ENCODE measurements at regions not wholly inside any gene's neighbourhood (a gene's known extent, or its start where the extent isn't known, plus 50 kb on each side); places are given as distances from the start of the nearest gene placed in this dataset.
"Not testable (repeated sequence)": the region's sequence is repeated elsewhere in the genome, so short reads cannot be mapped to it uniquely, and the experiment has no call there.

DNA sequence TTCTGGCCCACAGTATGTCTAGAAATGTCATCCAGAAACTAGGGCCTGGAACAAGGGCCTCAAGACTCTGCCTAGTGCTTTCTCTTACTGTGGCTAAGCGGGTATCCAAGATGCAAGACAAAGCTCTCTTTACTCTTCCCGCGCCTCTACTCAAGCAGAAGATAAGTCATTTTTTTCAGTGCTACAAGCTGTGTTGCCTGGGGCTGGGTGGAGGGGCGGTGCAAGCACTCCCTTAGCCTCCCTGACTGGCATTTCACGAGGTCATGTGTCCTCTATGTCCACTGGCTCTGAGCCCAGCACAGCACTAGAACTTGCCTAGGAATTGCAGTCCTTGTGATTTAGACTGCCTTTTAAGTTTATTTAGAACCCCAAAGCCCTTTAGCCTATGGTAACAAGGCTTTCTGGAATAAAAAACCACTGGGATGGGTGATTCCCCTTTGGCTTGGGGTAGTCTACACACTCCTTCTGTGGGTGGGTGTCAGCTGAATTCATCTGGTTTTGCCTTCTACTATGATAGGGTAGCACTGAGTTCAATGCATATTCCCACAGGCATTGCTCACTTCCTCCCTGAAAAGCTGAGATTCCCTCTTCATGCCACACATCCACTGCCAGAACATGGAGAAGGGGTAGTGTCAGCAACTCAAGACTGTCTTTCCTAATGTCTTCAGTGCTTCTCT, 371.8 kb upstream of the KCND2 start:
- FAIRE-seq, result no peak

DNA sequence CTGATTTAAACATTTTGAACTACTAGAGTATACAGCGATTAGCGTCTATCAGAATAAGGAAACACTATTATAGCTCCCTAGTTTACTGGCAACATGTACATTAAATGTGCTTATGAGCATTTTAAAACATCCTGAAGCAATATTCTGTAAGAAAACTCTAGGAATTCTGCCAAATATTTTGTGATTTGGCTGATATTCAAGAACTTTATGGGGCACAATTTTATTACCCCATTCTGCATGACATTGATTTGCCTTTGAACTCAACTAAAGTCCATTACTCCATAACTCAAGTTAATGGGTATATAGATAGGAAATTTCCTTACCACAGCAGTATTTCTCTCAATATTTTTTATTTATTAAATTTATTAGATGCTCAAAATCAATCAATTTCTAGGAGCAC, 369.9 kb upstream of the KCND2 start:
- no peak for DNase-seq (ENCODE audit: insufficient read length, low spot score)
- FAIRE-seq, result no peak

More for the DNA sequence above, 371.8 kb upstream of the KCND2 start:
- DNase-seq (ENCODE audit: insufficient read length, low spot score), result no peak

DNA sequence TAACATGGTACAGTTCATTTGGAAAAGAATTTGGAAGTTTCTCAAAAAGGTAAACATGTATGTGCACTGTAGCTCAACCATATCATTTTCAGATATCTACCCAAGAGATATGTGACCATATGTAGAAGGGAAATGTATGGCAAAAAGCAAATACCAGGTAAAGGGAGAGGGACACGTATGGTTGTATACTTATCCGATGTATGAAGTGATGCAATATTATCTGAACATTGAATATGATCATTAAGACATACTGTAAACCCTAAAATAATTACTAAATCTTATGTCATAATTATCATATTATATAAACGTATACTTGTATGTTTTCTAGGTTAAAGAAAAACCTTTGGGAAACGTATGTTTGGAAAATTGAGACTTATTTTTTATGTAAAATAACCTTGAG, 367.5 kb upstream of the KCND2 start:
- FAIRE-seq, result no peak

DNA sequence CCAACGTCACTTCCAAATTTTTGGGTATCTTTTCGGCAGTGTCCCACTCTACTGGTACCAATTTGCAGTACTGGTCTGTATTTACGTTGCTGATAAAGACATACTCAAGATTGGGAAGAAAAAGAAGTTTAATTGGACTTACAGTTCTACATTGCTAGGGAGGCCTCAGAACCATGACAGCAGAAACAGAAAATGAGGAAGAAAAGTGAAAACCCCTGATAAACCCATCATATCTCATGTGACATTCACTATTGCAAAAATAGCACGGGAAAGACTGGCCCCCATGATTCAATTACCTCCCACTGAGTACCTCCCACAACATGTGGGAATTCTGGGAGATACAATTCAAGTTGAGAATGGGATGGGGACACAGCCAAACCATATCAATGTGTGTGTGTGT, 364.0 kb upstream of the KCND2 start:
- FAIRE-seq (no peak), DNase-seq (ENCODE audit: insufficient read length, low spot score) (no peak)

More for the DNA sequence above, 367.5 kb upstream of the KCND2 start:
- DNase-seq (ENCODE audit: insufficient read length, low spot score), result no peak

DNA sequence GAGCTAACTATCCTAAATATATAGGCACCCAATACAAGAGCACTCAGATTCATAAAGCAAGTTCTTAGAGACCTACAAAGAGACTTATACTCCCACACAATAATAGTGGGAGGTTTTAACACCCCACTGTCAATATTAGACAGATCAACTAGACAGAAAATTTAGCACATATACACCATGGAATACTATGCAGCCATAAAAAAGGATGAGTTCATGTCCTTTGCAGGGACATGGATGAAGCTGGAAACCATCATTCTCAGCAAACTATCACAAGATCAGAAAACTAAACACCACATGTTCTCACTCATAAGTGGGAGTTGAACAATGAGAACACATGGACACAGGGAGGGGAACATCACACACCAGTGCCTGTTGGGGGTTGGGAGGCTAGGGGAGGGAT, 358.9 kb upstream of the KCND2 start:
- not testable (repeated sequence) for FAIRE-seq; DNase-seq (ENCODE audit: insufficient read length, low spot score)

DNA sequence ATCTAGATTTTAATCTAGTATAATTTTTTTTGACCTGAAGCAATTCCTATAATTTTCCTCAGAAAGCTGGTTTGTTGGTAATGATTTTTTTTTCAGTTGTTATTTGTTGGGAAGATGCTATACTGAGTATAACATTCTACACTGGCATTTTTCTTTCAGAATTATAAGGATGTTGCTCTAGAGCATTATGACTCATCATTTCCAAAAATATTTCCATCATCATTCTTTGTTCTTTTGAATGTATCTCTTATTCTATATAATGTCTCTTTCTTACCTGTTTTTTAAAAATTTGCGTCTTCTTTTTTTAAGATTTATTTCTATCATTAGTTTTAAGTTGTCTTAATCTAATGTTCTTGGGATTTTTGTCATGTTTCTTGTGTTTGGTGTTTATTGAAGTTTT, 356.5 kb upstream of the KCND2 start:
- no peak for FAIRE-seq
- no peak for DNase-seq (ENCODE audit: insufficient read length, low spot score)

DNA sequence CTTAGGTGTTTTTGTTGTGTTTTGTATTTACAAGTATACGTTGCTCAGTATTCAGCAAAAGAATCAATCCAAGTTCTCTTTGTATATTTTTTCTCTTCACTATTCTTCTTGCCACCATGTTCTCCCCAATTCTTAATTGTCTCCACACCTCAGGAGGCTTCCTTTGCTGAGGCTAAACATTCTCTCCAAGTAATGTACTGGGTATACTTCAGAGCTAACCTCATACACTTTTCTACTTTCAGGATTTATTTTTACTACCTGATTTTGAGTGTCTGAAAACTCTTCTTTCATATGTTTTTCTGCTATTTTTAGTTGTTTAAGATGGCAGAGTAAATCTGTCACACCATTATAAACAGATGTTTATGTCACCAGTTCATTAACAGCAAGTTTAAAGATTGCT, 354.8 kb upstream of the KCND2 start:
- DNase-seq (ENCODE audit: insufficient read length, low spot score), result no peak
- no peak for FAIRE-seq

DNA sequence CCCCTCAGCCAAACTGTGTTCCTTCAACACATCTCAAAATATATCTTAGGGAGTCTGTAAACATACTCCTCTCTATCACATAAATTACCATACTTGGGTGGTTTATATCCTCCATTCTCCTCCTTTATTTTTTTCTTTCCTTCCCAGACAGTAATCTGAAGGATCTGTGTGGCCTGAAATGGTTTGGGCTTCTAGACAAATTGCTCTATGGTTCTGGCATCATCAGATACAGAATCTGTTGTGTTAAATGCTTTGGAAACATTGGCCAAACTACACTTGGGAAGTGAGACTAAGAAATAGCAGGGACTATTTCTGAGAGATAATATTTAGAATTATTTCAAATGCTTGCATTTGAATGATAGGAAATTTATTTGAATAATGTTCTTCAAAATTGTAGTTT, 353.0 kb upstream of the KCND2 start:
- FAIRE-seq (no peak), DNase-seq (ENCODE audit: insufficient read length, low spot score) (no peak)

DNA sequence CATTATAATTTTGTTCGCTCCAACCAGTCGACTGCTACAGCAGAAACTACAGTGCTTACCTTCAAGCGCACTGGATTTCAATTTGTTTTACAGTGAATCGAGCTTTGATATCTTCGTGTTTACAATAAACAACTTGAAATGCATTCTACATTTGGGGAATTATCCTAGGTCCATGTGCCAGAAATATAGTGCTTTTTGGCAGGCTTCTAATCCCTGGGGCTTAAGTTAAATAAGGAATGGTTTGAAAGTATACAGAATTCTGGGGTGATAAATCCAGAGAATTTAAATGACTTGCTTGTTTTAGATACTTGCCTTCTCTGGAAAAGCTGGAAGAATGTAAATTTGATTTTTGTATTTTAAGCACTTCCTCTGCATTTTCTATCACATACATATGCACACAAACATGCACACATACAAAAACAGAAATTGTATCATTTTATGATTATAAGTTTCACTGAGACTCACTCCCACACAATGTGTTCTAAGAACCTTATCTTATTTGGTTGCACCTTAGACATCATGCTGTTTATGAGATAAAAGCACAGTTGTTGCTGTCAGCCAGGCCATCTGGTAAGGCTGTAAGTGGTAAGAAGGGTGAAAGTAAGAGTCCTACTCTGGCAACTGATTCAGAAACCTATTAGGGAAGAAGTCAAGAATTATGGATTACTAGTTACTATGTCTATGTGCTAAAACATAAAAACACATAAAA, 347.2 kb upstream of the KCND2 start:
- FAIRE-seq (no peak), DNase-seq (ENCODE audit: insufficient read length, low spot score) (no peak)

DNA sequence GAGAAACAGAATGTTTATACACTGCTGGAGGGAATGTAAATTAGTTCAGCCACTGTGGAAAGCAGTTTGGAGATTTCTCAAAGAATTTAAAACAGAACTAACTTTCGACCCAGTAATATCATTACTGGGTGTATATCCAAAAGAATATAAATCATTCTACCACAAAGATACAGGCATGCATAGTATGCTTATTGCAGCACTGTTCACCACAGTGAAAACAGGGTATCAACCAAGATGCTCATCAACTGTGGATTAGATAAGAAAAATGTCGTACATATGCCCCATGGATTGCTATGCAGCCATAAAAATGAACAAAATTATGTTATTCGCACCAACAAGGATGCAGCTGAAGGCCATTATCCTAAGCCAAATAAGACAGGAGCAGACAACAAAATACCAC, 343.1 kb upstream of the KCND2 start:
- DNase-seq (ENCODE audit: insufficient read length, low spot score), result no peak
- no peak for FAIRE-seq

DNA sequence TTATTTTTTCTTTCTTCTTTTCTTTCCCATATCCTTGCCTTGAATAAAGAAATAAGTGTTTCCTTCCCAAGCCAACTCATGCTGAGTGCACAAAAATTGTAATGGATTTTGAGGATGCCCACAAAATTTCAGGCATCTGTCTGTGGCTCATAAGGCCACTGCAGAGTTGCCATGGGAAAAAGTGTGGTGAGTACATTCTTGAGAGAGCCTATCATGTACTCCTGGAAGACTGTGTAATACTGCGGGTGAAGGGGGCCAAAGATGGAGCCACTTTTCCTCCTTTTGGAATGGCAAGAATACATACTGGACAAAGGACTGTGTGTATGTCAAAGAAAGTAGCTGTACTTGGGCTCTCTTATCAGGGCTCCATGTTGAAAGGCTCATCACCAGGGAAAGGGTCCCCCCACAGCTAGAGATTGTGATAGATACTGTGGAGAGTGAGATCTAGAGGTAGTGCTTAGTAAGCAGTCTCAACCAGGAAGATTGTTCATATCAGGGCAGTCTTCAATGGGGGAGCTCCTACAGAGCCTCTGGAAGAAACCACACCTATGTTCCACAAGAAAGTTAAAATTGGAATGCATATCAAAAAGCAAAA, 341.6 kb upstream of the KCND2 start:
- no peak for FAIRE-seq
- DNase-seq (ENCODE audit: insufficient read length, low spot score), result no peak

DNA sequence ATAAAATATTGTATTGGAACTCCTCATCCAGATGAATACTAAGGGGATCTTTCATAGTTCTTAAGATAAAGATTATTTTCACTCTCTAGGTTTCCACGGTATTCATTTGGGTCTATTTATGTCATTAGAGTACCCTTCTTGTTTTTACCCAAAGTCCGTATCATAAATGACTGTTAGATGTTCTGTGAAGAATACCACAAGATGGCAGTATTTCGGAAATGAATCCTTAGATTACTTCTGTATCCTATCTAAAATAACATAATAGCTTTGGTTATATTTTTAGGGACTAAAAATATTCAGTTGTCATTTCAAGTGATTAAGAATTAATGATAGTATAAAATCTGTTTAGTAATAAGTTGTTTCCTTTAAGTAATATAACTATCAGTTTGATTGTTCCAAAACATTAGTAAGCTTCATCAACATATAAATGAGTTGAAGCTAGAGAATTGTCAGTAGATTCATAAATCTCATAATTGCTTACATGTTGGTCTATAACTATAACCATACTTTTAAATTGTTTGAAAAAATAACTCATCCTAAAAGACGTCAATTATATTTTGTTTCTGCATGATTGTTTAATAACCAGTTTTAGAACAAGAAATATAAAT, 337.5 kb upstream of the KCND2 start:
- FAIRE-seq (no peak), DNase-seq (ENCODE audit: insufficient read length, low spot score) (peak; percentile 1)

DNA sequence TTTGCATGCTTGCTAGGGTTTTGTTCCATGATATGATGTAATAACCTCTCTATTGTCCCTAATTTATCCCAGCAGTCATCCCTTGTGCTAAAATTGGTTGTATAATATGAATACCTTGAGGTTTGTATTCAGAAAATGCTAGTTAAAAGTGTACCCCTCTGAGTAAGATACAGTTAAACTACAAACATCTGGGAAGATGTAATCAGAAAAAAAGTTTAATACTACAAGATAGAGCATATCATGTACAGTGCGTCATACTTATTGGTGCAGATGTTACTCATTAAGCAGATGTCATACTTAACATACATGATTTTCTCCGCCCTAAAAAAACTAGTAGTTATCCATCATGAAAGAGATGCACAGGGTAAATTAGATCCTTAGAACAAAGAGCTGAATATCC, 336.1 kb upstream of the KCND2 start:
- no peak for DNase-seq (ENCODE audit: insufficient read length, low spot score)
- no peak for FAIRE-seq

DNA sequence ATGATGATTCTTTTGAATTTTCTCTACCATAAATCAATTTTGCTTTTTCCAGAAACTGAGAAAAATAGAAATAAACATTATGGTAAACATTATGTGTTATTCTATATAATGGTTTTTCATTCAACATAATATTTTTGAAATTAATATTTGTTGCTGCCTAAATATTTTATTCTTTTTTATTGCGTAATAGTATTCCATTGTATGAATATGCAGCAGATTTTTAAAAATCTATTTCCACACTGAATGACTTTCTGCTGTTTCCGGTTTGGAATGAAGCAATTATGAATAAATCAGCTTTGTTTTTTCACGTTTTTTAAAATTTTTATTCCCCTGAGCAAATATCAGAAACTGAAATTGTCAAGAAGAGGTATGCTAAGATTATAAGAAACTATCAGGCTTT, 335.2 kb upstream of the KCND2 start:
- FAIRE-seq (no peak), DNase-seq (ENCODE audit: insufficient read length, low spot score) (no peak)

DNA sequence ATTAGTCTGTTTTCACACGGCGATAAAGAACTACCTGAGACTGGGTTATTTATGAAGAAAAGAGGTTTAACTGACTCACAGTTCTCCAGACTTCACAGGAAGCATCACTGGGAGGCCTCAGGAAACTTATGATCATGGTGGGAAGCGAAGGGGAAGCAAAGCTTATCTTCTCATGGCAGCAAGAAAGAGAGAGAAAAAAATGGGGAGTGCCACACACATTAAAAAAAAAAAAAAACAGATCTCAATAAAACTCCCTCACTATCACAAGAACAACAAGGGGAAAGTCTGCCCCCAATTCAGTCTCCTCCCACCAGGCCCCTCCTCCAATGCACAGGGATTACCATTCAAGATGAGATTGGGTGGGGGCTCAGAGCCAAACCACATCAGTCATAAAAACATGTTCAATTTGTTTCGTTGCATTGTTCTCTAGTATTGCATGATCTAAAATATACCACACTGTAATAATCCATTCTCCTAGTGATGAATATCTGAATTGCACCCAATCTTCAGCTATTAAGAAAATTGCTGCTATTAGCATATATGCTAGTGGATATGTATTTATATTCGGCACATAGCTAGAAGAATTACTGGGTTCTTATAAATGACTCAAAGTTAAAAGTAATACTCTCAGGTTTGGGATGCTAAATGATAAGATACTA, 328.9 kb upstream of the KCND2 start:
- FAIRE-seq, result no peak
- no peak for DNase-seq (ENCODE audit: insufficient read length, low spot score)

DNA sequence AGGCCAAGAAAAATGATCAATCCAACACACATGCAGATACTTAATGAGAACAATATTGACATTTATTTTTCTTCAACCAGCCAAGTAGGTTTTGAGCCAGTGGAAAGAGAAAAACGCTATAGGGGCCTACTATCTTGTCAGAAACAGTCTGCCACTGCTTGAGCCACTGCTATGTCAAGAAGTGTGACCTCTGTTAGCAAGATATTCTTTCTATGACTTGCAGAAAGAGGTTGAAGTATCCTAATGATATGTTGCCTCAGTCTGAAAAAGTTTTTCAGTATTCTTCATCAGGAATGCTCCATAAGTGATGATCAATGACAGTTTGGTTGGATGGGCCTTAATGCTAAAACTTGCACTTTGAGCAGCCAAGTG, 328.4 kb upstream of the KCND2 start:
- DNase-seq (ENCODE audit: insufficient read length, low spot score) (no peak), FAIRE-seq (no peak)

DNA sequence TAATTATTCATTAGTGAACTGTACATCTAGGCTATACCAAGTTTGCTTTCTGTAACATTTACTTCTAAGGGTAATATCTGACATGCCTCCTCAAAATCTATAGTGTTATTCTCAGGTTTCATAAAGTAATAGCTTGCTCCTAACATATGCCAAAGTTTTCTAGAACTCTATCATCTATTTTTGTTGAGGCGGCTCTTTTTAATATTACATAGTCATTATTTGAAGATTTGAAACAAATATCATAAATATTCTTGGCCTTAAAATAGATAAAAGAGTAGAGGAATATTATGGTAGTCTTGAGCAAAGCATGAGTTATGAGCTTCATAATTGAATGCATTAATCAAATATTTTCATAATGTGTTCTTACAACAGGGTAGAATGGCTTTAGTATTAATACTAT, 327.2 kb upstream of the KCND2 start:
- DNase-seq (ENCODE audit: insufficient read length, low spot score), result no peak
- FAIRE-seq, result no peak

DNA sequence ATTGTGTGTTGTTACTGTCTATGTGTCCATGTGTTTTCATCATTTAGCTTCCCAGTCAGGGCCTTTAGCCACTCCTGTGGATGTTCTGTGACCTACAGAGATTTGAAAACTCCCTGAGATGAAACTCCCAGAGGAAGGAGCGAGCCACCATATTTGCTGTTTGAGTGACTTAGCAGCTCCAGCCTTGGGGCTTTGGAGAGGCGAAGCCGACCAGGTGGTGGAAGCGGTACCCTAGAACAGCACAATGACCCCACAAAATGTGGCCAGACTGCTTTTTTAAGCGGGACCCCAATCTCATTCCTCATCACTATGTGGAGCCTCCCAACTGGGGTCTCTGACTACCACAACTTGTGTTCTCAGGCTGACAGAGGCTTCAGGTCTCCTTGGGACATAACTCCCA, 323.9 kb upstream of the KCND2 start:
- FAIRE-seq (no peak), DNase-seq (ENCODE audit: insufficient read length, low spot score) (no peak)

DNA sequence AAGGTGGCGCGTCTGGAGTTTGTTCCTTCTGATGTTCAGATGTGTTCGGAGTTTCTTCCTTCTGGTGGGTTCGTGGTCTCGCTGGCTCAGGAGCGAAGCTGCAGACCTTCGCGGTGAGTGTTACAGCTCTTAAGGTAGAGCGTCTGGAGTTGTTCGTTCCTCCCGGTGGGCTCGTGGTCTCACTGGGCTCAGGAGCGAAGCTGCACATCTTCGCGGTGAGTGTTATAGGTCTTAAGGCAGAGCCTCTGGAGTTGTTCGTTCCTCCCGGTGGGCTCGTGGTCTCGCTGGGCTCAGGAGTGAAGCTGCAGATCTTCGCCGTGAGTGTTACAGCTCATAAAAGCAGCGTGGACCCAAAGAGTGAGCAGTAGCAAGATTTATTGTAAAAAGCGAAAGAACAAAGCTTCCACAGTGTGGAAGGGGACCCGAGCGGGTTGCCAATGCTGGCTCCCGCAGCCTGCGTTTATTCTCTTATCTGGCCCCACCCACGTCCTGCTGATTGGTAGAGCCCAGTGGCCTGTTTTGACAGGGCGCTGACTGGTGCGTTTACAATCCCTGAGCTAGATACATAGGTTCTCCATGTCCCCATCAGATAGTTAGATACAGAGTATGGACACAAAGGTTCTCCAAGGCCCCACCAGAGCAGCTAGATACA, 322.5 kb upstream of the KCND2 start:
- not testable (repeated sequence) for FAIRE-seq; DNase-seq (ENCODE audit: insufficient read length, low spot score)

DNA sequence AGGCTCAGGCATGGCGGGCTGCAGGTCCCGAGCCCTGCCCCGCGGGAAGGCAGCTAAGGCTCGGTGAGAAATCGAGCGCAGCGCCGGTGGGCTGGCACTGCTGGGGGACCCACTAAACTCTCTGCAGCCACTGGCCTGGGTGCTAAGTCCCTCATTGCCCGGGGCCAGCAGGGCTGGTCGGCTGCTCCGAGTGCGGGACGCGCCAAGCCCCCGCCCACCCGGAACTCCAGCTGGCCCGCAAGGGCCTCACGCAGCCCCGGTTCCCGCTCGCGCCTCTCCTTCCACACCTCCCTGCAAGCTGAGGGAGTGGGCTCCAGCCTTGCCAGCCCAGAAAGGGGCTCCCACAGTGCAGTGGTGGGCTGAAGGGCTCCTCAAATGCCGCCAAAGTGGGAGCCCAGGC, 321.4 kb upstream of the KCND2 start:
- not testable (repeated sequence) for FAIRE-seq

DNA sequence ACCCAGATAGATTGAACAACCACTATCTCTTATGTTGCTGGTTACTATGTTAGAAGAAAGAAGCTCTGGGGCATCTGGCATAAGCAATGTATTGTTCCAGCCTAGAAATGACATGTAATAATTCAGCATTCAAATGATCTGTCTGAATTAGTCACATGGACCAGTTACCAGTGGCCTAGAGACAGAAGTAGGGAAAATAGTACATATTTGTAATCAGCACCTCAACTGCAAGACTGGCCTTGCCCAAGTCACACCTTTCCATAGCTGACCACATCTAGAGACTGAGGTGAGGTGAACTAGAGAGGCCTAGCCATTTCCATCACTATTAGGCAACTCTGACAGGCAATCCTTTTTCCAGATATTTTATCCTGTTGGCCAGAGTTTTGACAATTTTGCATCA, 315.6 kb upstream of the KCND2 start:
- DNase-seq (ENCODE audit: insufficient read length, low spot score), result no peak
- no peak for FAIRE-seq

More for the DNA sequence above, 321.4 kb upstream of the KCND2 start:
- not testable (repeated sequence) for DNase-seq (ENCODE audit: insufficient read length, low spot score)

Measured in HTR-8/SVneo (cell line).